ENCODE measurements at regions not wholly inside any gene's neighbourhood (a gene's known extent, or its start where the extent isn't known, plus 50 kb on each side); places are given as distances from the start of the nearest gene placed in this dataset.
"Not testable (repeated sequence)": the region's sequence is repeated elsewhere in the genome, so short reads cannot be mapped to it uniquely, and the experiment has no call there.

DNA sequence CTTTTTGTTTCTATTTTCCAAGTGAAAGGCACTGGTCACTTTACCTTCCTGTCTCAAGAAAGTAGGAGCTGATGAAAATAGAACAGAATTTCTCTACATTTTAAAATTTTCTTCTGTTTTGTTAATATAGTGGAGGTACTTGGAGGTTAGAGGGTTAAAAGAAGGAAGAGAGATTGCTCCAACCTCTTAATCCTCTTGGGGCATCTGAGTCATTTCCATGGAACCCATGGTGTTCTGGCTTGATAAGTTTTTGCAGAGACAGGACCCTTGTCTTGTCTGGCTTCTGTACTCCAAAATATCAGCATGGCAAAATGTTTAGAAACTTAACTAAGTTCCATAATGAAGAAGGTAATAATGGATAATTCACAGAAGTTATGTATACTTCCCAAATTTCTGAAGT is 727.2 kb downstream of the C4orf33 start:
- TF ChIP-seq, protein P1, sequence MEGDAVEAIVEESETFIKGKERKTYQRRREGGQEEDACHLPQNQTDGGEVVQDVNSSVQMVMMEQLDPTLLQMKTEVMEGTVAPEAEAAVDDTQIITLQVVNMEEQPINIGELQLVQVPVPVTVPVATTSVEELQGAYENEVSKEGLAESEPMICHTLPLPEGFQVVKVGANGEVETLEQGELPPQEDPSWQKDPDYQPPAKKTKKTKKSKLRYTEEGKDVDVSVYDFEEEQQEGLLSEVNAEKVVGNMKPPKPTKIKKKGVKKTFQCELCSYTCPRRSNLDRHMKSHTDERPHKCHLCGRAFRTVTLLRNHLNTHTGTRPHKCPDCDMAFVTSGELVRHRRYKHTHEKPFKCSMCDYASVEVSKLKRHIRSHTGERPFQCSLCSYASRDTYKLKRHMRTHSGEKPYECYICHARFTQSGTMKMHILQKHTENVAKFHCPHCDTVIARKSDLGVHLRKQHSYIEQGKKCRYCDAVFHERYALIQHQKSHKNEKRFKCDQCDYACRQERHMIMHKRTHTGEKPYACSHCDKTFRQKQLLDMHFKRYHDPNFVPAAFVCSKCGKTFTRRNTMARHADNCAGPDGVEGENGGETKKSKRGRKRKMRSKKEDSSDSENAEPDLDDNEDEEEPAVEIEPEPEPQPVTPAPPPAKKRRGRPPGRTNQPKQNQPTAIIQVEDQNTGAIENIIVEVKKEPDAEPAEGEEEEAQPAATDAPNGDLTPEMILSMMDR (IDR thresholded peaks at IDR 0.05; ENCODE audit: low read length, missing control alignments) = no peak
- DNase-seq (ENCODE audit: low read depth) = no peak
- H3K4me3 ChIP-seq (replicated peaks; ENCODE audit: low read depth, low read length) = no peak overlapping the region

DNA sequence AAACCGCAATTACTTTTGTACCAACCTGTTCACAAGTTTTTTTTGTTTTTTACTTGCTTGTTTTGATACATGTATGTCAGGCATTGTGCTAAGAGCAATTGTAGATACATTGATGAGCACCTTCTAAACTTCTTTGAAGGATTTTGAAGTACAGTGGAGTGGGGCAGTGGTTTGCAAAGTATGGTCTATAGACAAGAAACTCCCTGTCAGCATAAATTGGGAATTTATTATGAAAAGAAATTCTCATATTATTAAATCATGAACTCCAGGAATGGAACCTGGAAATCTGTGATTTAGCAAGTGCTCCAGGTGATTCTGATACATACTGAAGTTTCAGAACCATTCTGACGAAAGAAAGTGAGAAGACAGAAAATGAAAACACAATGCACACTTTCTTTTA is 733.4 kb downstream of the C4orf33 start:
- TF ChIP-seq, protein P1 (IDR thresholded peaks at IDR 0.05; ENCODE audit: low read length, missing control alignments) = no peak
- H3K4me3 ChIP-seq (replicated peaks; ENCODE audit: low read depth, low read length) = no peak overlapping the region

DNA sequence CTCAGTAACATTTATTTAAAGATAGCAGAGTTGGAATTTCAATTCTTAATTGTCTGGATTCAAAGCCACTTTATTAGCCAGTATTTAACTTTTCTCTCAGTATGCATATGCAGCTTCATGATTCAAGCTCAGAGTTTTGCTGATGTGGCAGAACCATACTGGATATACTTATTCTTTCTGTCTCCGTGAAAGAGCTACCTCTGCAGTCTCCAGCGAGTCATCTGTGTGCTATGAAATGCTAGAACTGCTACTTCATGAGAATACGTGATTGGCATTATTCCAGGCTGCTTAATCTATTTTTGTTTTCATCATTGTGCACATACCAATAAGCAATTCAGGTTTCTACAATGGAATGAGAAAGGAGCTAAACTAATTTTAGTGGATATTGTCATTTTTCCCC is 743.7 kb downstream of the C4orf33 start:
- TF ChIP-seq, protein P1 (IDR thresholded peaks at IDR 0.05; ENCODE audit: low read length, missing control alignments) = no peak
- no peak for DNase-seq (ENCODE audit: low read depth)
- H3K4me3 ChIP-seq (replicated peaks; ENCODE audit: low read depth, low read length) = no peak overlapping the region

More for the DNA sequence above, 733.4 kb downstream of the C4orf33 start:
- no peak for DNase-seq (ENCODE audit: low read depth)

DNA sequence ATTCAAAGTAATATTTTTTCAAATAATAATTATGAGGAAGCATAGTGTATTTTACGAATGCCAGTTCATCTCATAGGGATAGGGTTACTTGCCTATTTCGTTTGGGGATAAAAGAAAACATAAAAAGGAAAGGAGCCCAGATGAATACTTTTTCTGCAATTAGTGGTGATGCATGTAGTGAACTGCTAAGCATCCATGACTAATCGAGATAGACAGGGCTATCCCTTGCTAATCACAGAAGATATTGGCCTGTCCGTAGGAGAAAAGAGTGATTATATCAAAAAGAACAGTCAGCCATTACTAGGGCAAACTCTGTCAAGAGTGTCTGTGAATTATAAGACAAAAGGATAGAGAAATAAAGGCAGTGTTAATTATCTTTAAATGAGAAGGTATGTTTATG is 746.1 kb downstream of the C4orf33 start:
- DNase-seq (ENCODE audit: low read depth) = no peak
- no peak overlapping the region for H3K4me3 ChIP-seq (replicated peaks; ENCODE audit: low read depth, low read length)
- TF ChIP-seq, protein P1 (IDR thresholded peaks at IDR 0.05; ENCODE audit: low read length, missing control alignments) = no peak

DNA sequence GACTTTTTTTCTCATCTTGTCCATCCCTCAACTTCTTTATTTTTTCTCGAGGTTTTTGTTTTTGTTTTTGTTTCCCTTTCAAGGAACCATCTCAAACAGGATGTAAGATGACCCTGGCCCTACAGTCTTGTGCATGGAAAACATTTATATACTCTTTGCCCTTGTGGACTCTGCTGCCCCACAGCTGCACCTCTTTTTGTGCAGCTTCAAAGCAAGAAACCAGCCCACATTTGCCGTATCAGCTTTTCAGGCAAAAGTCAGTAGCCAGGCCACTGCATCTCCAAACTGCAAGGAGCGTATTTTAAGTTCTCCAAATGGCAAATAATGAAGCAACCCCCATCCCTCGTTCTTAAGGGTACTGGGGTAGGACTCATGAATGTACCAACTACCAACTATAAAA is 756.5 kb downstream of the C4orf33 start:
- no peak overlapping the region for H3K4me3 ChIP-seq (replicated peaks; ENCODE audit: low read depth, low read length)
- TF ChIP-seq, protein P1 (IDR thresholded peaks at IDR 0.05; ENCODE audit: low read length, missing control alignments) = no peak
- DNase-seq (ENCODE audit: low read depth) = no peak

DNA sequence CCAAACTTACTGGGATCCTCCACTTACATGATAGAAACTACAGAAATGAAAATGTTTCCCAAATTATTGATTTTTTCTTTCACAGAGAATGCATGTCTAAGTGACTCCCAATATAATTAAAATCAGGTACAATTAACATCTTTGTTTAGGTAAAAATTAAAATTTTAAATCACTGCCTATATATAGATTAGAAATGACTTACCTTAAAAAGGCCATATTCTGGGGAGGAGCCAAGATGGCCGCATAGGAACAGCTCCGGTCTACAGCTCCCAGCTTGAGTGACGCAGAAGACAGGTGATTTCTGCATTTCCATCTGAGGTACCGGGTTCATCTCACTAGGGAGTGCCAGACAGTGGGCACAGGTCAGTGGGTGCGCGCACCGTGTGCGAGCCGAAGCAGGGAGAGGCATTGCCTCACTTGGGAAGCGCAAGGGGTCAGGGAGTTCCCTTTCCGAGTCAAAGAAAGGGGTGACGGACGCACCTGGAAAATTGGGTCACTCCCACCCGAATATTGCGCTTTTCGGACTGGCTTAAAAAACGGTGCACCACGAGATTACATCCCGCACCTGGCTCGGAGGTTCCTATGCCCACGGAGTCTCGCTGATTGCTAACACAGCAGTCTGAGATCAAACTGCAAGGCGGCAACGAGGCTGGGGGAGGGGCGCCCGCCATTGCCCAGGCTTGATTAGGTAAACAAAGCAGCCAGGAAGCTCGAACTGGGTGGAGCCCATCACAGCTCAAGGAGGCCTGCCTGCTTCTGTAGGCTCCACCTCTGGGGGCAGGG is 757.9 kb downstream of the C4orf33 start:
- not testable (repeated sequence) for DNase-seq (ENCODE audit: low read depth); H3K4me3 ChIP-seq (replicated peaks; ENCODE audit: low read depth, low read length)

DNA sequence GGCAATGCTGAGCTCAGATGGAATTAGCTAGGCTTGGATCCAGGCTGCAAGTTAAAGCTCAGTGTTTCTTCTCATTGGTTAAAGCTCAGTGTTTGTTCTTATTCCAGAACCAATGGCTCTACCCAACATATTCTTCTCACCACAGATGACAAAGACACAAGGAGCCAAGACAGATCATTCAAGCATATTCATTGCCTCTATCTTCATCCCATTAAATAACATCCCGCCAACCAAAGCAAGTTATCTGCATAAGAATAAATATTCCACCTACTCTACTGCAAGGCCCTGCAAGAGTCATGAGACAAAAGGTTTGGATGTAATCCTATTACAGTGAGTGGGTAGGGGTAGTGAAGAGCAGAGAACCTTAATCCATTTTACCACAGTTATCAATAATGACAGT is 766.5 kb downstream of the C4orf33 start:
- no peak overlapping the region for H3K4me3 ChIP-seq (replicated peaks; ENCODE audit: low read depth, low read length)
- TF ChIP-seq, protein P1 (IDR thresholded peaks at IDR 0.05; ENCODE audit: low read length, missing control alignments) = no peak
- DNase-seq (ENCODE audit: low read depth) = no peak
